Right lobe of liver (tissue), 6 donors: ENCODE measurements at regions not wholly inside any gene's neighbourhood (a gene's known extent, or its start where the extent isn't known, plus 50 kb on each side); places are given as distances from the start of the nearest gene placed in this dataset.

Source experiments
- ATAC-seq, 4 donors: fragments of 200-7000 bp; cut with Tn5 transposase; one replicate each; pipeline ENCODE4 v1.9.1; 2020; ENCODE audit warnings: mild to moderate bottlenecking in 4 of 4, moderate library complexity in 4 of 4
- DNase-seq, 3 donors: peaks; one replicate each; pipeline ENCODE4 v3.0.0-alpha.2; 2020
- H3K27ac ChIP-seq, 3 donors: fragments of 200-600 bp; one replicate each; pipeline ENCODE4 v1.8.0; 2022
- H3K27me3 ChIP-seq, 2 donors: fragments of 200-600 bp; one replicate each; pipeline ENCODE4 v1.8.0; 2022
- H3K36me3 ChIP-seq, 4 donors: fragments of 200-600 bp; sonication (generic) in 1 of 4; one replicate each; pipeline versions ENCODE4 v1.5.1 to v1.8.0; 2017 to 2022; ENCODE audit warnings: control low read depth in 1 of 4
- H3K4me1 ChIP-seq, 4 donors: fragments of 200-600 bp; sonication (generic) in 1 of 4; one replicate each; pipeline versions ENCODE4 v1.5.1 to v1.8.0; 2017 to 2022; ENCODE audit warnings: control low read depth in 1 of 4
- H3K4me3 ChIP-seq, 3 donors: fragments of 200-600 bp; one replicate each; pipeline ENCODE4 v1.8.0; 2022
- H3K9me3 ChIP-seq, 4 donors: fragments of 200-600 bp; sonication (generic) in 1 of 4; one replicate each; pipeline versions ENCODE4 v1.5.1 to v1.8.0; 2017 to 2022; ENCODE audit warnings: control low read depth in 1 of 4
- CTCF ChIP-seq, 4 donors: fragments of 200-600 bp in 3 of 4; fragments of 450-650 bp in 1 of 4; IDR thresholded peaks; one replicate each; pipeline versions ENCODE4 v1.5.1 to v1.8.0; 2016 to 2022; ENCODE audit warnings: antibody characterized with exemption in 4 of 4, mild to moderate bottlenecking in 2 of 4
- POLR2A ChIP-seq: fragments of 450-650 bp; IDR thresholded peaks from one replicate; pipeline ENCODE4 v1.6.1; 2017; ENCODE audit warnings: antibody characterized with exemption, mild to moderate bottlenecking
- WGBS: methylation state at CpG from one replicate; pipeline ENCODE4 v1.1.6; 2018; ENCODE audit warnings: low coverage, low lambda C conversion rate; ENCODE audit not compliant: insufficient coverage; ENCODE audit errors: missing lambda C conversion rate; 5-methylcytosine and 5-hydroxymethylcytosine counted together
- intact Hi-C, 2 donors: fragments of 100-400 bp; cut with DNase I; formaldehyde crosslinking; loops; one replicate each; pipeline versions ENCODE4 v1.11.2 to v1.14.1; 2022
- donor health status: DM: no; HTN: yes; CAD: no.
- donor health status: DM: no; HTN: no; CAD: no.
- donor health status: DM: no; HTN: no; CAD: no.
- donor health status: DM: no; HTN: yes; CAD: no.
- donor health status: DM: no; HTN: yes; CAD: no.

- no peaks in the 10 kb centered on the region for H3K27me3 ChIP-seq
- 96% methylated on average over 3 of the region's 4 CpGs for WGBS
- peaks cover 0 to 3% (median 0%) of the 10 kb centered on the region in 4 donors for H3K4me1 ChIP-seq
- DNase-seq = no peak
- H3K4me3 ChIP-seq = no peak overlapping the region
- no peaks in the 10 kb centered on the region for H3K36me3 ChIP-seq
- ATAC-seq = no peak
- no peaks in the 10 kb centered on the region for H3K9me3 ChIP-seq
- TF ChIP-seq CTCF (IDR thresholded peaks at IDR 0.05) (no peak), POLR2A (no peak)
- no peak overlapping the region for H3K27ac ChIP-seq
- intact Hi-C loops = no loop called here
These were observed 125.9 kb downstream of the BCL2L11 start for GRCh38 chr2:111246620-111247061.

- TF ChIP-seq POLR2A (no peak), CTCF (IDR thresholded peaks at IDR 0.05) (no peak)
- ATAC-seq = no peak
- Histone ChIP-seq H3K4me1 (peaks cover 0 to 3% (median 0%) of the 10 kb centered on the region in 4 donors), H3K9me3 (no peaks in the 10 kb centered on the region), H3K27ac (no peak overlapping the region), H3K27me3 (no peaks in the 10 kb centered on the region), H3K4me3 (no peak overlapping the region), H3K36me3 (no peaks in the 10 kb centered on the region)
- intact Hi-C loops = no loop called here
- 94% methylated on average over 2 of the region's 2 CpGs for WGBS
- no peak for DNase-seq
These were observed 126.8 kb downstream of the BCL2L11 start for GRCh38 chr2:111247491-111247890.

GRCh38 chr2:111249806-111250205 is 129.1 kb downstream of the BCL2L11 start:
- ATAC-seq = no peak
- TF ChIP-seq CTCF (IDR thresholded peaks at IDR 0.05) (no peak), POLR2A (no peak)

GRCh38 chr2:111250448-111251030 is 129.8 kb downstream of the BCL2L11 start:
- DNase-seq (no peak), ATAC-seq (no peak)
- no peak overlapping the region for H3K4me3 ChIP-seq
- WGBS = 88% methylated on average over 1 of the region's 1 CpG
- H3K4me1 ChIP-seq = no peaks in the 10 kb centered on the region
- TF ChIP-seq POLR2A = no peak
- no peak for TF ChIP-seq CTCF (IDR thresholded peaks at IDR 0.05)
- H3K27me3 ChIP-seq = no peaks in the 10 kb centered on the region
- intact Hi-C loops = no loop called here
- no peak overlapping the region for H3K27ac ChIP-seq
- H3K9me3 ChIP-seq = no peaks in the 10 kb centered on the region
- H3K36me3 ChIP-seq = no peaks in the 10 kb centered on the region

More at GRCh38 chr2:111249806-111250205, 129.1 kb downstream of the BCL2L11 start:
- Histone ChIP-seq H3K9me3 (no peaks in the 10 kb centered on the region), H3K27ac (no peak overlapping the region), H3K4me1 (peaks cover 0 to 1% (median 0%) of the 10 kb centered on the region in 4 donors), H3K4me3 (no peak overlapping the region), H3K27me3 (no peaks in the 10 kb centered on the region), H3K36me3 (no peaks in the 10 kb centered on the region)
- intact Hi-C loops = no loop called here
- DNase-seq = no peak

- Histone ChIP-seq H3K9me3 (no peaks in the 10 kb centered on the region), H3K27me3 (no peaks in the 10 kb centered on the region), H3K27ac (no peak overlapping the region), H3K36me3 (no peaks in the 10 kb centered on the region), H3K4me1 (no peaks in the 10 kb centered on the region), H3K4me3 (no peak overlapping the region)
- TF ChIP-seq POLR2A = no peak
- no peak for TF ChIP-seq CTCF (IDR thresholded peaks at IDR 0.05)
- intact Hi-C loops = no loop called here
- ATAC-seq (no peak), DNase-seq (no peak)
- WGBS = 92% methylated on average over 2 of the region's 3 CpGs
These were observed 131.0 kb downstream of the BCL2L11 start for GRCh38 chr2:111251711-111252110.
